GM12878 (cell line): ENCODE measurements at regions not wholly inside any gene's neighbourhood (a gene's known extent, or its start where the extent isn't known, plus 50 kb on each side); places are given as distances from the start of the nearest gene placed in this dataset.

ENCODE experiments used
- ATAC-seq: fragments of 200-7000 bp; cut with Tn5 transposase; 3 replicates; pipeline ENCODE4 v1.9.1; 2020; ENCODE audit warnings: mild to moderate bottlenecking, moderate library complexity
- BruUV-seq: library from RNA; stranded (reverse); fragments of 400-500 nt; replicated peaks from 2 replicates; lab custom pipeline; 2021; lab: Mats Ljungman, UMichigan
- CTCF ChIA-PET: fragments of 300-600 bp; sonication (Branson Sonifier 250); formaldehyde crosslinking; extraction: SDS; loops from one replicate; lab custom pipeline; 2021; ENCODE audit warnings: inconsistent platforms; lab: Yijun Ruan, JAX
- POLR2A ChIA-PET: fragments of 350-600 bp; formaldehyde crosslinking; extraction: SDS; loops from one replicate; lab custom pipeline; 2021; ENCODE audit warnings: inconsistent platforms; lab: Charles Lee
- RAD21 ChIA-PET: fragments of 300-600 bp; sonication (Branson Sonifier 250); formaldehyde crosslinking; loops from one replicate; lab custom pipeline; 2023; ENCODE audit warnings: antibody characterized with exemption; ENCODE audit not compliant: unreplicated experiment; lab: Charles Lee
- SMC1A ChIA-PET: fragments of 300-600 bp; sonication (Branson Sonifier 250); formaldehyde crosslinking; loops from one replicate; lab custom pipeline; 2023; ENCODE audit not compliant: unreplicated experiment, uncharacterized antibody; lab: Charles Lee
- DNase-seq: peaks from one replicate; pipeline ENCODE4 v3.0.0-alpha.2; 2011; ENCODE audit warnings: low read depth, low spot score
- FAIRE-seq: peaks from 3 replicates; lab custom pipeline; 2011; peaks lifted over from hg19 to GRCh38; lab: Jason Lieb, UNC
- H2AFZ ChIP-seq: 2 replicates; pipeline ENCODE4 v1.6.0; 2011; ENCODE audit warnings: low read depth, low read length, control low read depth; ENCODE audit not compliant: control insufficient read depth
- H3K27ac ChIP-seq: 2 replicates; pipeline ENCODE4 v1.5.1; 2011; ENCODE audit warnings: control low read depth; ENCODE audit not compliant: control insufficient read depth, insufficient read depth
- H3K27me3 ChIP-seq, 2 experiments: replicated peaks in 1 of 2; 2 replicates each; pipeline versions ENCODE4 v1.6.0 to v1.6.1; 2011; ENCODE audit warnings: low read length in 1 of 2; ENCODE audit not compliant: control insufficient read depth in 2 of 2, insufficient read depth in 2 of 2
- H3K36me3 ChIP-seq, 2 experiments: 2 replicates each; pipeline ENCODE4 v1.5.1; 2011; ENCODE audit warnings: low read length in 1 of 2; ENCODE audit not compliant: control insufficient read depth in 2 of 2, insufficient read depth in 2 of 2
- H3K4me1 ChIP-seq: 2 replicates; pipeline ENCODE4 v1.6.1; 2011; ENCODE audit warnings: mild to moderate bottlenecking, low read length, moderate library complexity, mixed read lengths; ENCODE audit not compliant: control insufficient read depth, insufficient read depth
- H3K4me2 ChIP-seq: 2 replicates; pipeline ENCODE4 v1.6.0; 2011; ENCODE audit warnings: control low read depth; ENCODE audit not compliant: control insufficient read depth, insufficient read depth
- H3K4me3 ChIP-seq: fragments of 200-600 bp; sonication (generic); 2 replicates; pipeline ENCODE4 v1.5.1; 2016
- H3K79me2 ChIP-seq: 2 replicates; pipeline ENCODE4 v1.6.0; 2011; ENCODE audit warnings: low read length; ENCODE audit not compliant: control insufficient read depth, insufficient read depth
- H3K9ac ChIP-seq: 2 replicates; pipeline ENCODE4 v1.8.0; 2011; ENCODE audit warnings: low read length, control low read depth, mixed read lengths; ENCODE audit not compliant: control insufficient read depth, insufficient read depth
- H3K9me3 ChIP-seq: replicated peaks from 3 replicates; pipeline ENCODE4 v1.5.1; 2011; ENCODE audit warnings: mild to moderate bottlenecking, low read length; ENCODE audit not compliant: control insufficient read depth, insufficient read depth
- H4K20me1 ChIP-seq: 2 replicates; pipeline ENCODE4 v1.6.0; 2011; ENCODE audit not compliant: control insufficient read depth, insufficient read depth
- CHD2 ChIP-seq: IDR thresholded peaks from 2 replicates; pipeline ENCODE4 v1.6.1; 2011; ENCODE audit warnings: low read depth, low read length, improper control_type of control experiment, borderline replicate concordance
- DPF2 ChIP-seq: fragments of 450-650 bp; IDR thresholded peaks from 2 replicates; pipeline ENCODE4 v1.6.1; 2017; ENCODE audit warnings: mild to moderate bottlenecking
- E2F4 ChIP-seq: IDR thresholded peaks from 2 replicates; pipeline ENCODE4 v1.6.1; 2012; ENCODE audit warnings: low read depth, low read length, improper control_type of control experiment
- EP300 ChIP-seq, 2 experiments: fragments of 150-350 bp in 1 of 2; IDR thresholded peaks; 2 replicates each; pipeline ENCODE4 v1.6.1; 2011 to 2012; ENCODE audit warnings: low read depth in 2 of 2, low read length in 2 of 2, borderline replicate concordance in 1 of 2, improper control_type of control experiment in 1 of 2, inconsistent platforms in 1 of 2; ENCODE audit not compliant: control insufficient read depth in 1 of 2
- EZH2 ChIP-seq: IDR thresholded peaks from 2 replicates; pipeline ENCODE4 v1.6.1; 2012; ENCODE audit warnings: low read depth, mild to moderate bottlenecking, control low read depth, inconsistent platforms, low read length, borderline replicate concordance; ENCODE audit not compliant: control insufficient read depth
- FOXM1 ChIP-seq: IDR thresholded peaks from 2 replicates; pipeline ENCODE4 v1.6.1; 2012; ENCODE audit warnings: low read depth, mild to moderate bottlenecking, inconsistent platforms, low read length, moderate library complexity
- LARP7 ChIP-seq: fragments of 450-650 bp; IDR thresholded peaks from 2 replicates; pipeline ENCODE4 v1.6.1; 2017; ENCODE audit warnings: mild to moderate bottlenecking
- PRDM15 ChIP-seq: fragments of 450-650 bp; formaldehyde crosslinking; IDR thresholded peaks from 2 replicates; pipeline ENCODE4 v1.4.0; 2020; ENCODE audit warnings: mild to moderate bottlenecking, moderate library complexity
- RELB ChIP-seq: fragments of 450-650 bp; IDR thresholded peaks from 2 replicates; pipeline ENCODE4 v1.6.1; 2017; ENCODE audit warnings: low read depth, mild to moderate bottlenecking, moderate library complexity
- SKIL ChIP-seq: fragments of 450-650 bp; IDR thresholded peaks from 2 replicates; pipeline ENCODE4 v1.6.1; 2017; ENCODE audit warnings: mild to moderate bottlenecking, low read depth, inconsistent platforms; ENCODE audit not compliant: poor library complexity, severe bottlenecking
- SMAD1 ChIP-seq: fragments of 450-650 bp; IDR thresholded peaks from 2 replicates; pipeline ENCODE4 v1.6.1; 2018; ENCODE audit warnings: mild to moderate bottlenecking, low read depth; ENCODE audit not compliant: partially characterized antibody
- YBX1 ChIP-seq: fragments of 450-650 bp; IDR thresholded peaks from 2 replicates; pipeline ENCODE4 v1.6.1; 2016; ENCODE audit warnings: antibody characterized with exemption
- ZNF274 ChIP-seq: IDR thresholded peaks from one replicate; pipeline ENCODE4 v1.8.0; 2011; ENCODE audit not compliant: insufficient read length, insufficient read depth
- WGBS: methylation state at CpG from one replicate; pipeline ENCODE4 v1.1.6; 2016; ENCODE audit warnings: low lambda C conversion rate; ENCODE audit not compliant: insufficient replicate concordance, insufficient coverage; ENCODE audit errors: missing lambda C conversion rate; 5-methylcytosine and 5-hydroxymethylcytosine counted together
- in situ Hi-C: fragments of 300-500 bp; cut with MboI; formaldehyde crosslinking; loops from 9 replicates; pipeline ENCODE4 v1.14.3; 2018; ENCODE audit warnings: mixed read lengths
- intact Hi-C: fragments of 100-400 bp; cut with micrococcal nuclease; formaldehyde crosslinking; loops from one replicate; pipeline ENCODE4 v1.14.2; 2022; ENCODE audit not compliant: unreplicated experiment

- FAIRE-seq (no peak), ATAC-seq (no peak), DNase-seq (no peak)
- RAD21 ChIA-PET, result no interaction called here
- Histone ChIP-seq H3K27ac (no peak overlapping the region), H3K36me3 (no peaks in the 10 kb centered on the region), H2AFZ (no peak overlapping the region), H3K4me2 (no peak overlapping the region), H3K4me3 (no peak overlapping the region), H3K79me2 (no peaks in the 10 kb centered on the region), H3K4me1 (no peaks in the 10 kb centered on the region), H4K20me1 (no peaks in the 10 kb centered on the region), H3K9me3 (no peaks in the 10 kb centered on the region), H3K9ac (no peak overlapping the region), H3K27me3 (no peaks in the 10 kb centered on the region)
- in situ Hi-C loops (no loop called here), intact Hi-C loops (no loop called here)
- no TSS peak for BruUV-seq
- WGBS, result 52% methylated on average over 13 of the region's 13 CpGs
- POLR2A ChIA-PET, result no interaction called here
- SMC1A ChIA-PET, result no interaction called here
- CTCF ChIA-PET, result no interaction called here
- TF ChIP-seq SKIL (no peak), SMAD1 (no peak), CHD2 (no peak), FOXM1 (no peak), EP300 (IDR thresholded peaks at IDR 0.05; ENCODE audit: borderline replicate concordance in 1 of 2, control insufficient read depth in 1 of 2, low read depth in 2 of 2, low read length in 2 of 2) (no peak), E2F4 (no peak), PRDM15 (CRISPR knock-in tag) (no peak), ZNF274 (no peak), RELB (no peak), EZH2 (no peak), DPF2 (no peak), LARP7 (no peak), YBX1 (no peak)
Measured at GRCh38 chr2:10995366-10995970, 83.7 kb downstream of the KCNF1 start.
